GM12864 (cell line): ENCODE measurements at regions not wholly inside any gene's neighbourhood (a gene's known extent, or its start where the extent isn't known, plus 50 kb on each side); places are given as distances from the start of the nearest gene placed in this dataset.

Source experiments
- DNase-seq: peaks from one replicate; pipeline ENCODE4 v3.0.0-alpha.2; 2011; ENCODE audit warnings: low read depth
- H3K4me3 ChIP-seq: 2 replicates; pipeline ENCODE4 v1.5.1; 2011; ENCODE audit warnings: mild to moderate bottlenecking, low read depth, low read length, control low read depth
- CTCF ChIP-seq: IDR thresholded peaks from 2 replicates; pipeline ENCODE4 v1.5.1; 2011; ENCODE audit warnings: low read depth, mild to moderate bottlenecking, moderate library complexity, low read length, control low read depth, inconsistent platforms; ENCODE audit errors: missing control alignments

GRCh38 chr2:128599700-128600099, 281.0 kb upstream of the HS6ST1 start:
- H3K4me3 ChIP-seq: no peak overlapping the region
- no peak for TF ChIP-seq CTCF
- no peak for DNase-seq

DNA sequence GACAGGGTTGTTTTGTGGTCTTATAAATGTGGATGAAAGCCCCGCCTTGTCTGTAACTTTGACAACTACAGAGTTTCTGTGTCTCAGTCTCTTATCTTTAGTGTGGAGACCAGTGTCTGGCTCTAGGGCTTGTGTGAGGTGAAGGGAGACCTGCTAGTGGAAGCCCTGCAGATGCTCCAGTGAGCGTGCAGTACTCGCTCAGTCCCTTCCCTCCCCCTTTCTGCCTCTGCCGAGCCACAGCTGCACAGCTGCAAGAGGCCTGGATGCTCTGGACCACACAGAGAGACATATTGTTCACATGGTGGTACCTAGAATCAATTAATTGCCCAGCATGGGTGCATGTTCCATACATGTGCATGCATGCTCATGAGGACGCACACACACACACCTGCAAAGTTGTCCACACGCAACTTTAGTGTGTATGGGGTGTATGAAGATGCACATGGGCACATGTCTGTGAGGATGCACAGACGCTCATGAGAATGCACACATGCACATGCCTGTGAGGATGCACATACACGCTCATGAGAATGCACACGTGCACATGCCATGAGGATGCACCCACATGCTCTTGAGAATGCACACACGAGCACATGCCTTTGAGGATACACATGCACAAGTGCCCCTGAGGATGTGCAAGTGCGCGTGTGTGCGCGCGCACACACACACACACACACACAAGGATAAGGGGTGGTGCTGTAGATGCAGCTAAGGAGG, 282.1 kb upstream of the HS6ST1 start:
- no peak overlapping the region for H3K4me3 ChIP-seq
- TF ChIP-seq CTCF: no peak
- DNase-seq: no peak

GRCh38 chr2:128601298-128602037, 282.8 kb upstream of the HS6ST1 start:
- no peak for DNase-seq
- no peak for TF ChIP-seq CTCF

DNA sequence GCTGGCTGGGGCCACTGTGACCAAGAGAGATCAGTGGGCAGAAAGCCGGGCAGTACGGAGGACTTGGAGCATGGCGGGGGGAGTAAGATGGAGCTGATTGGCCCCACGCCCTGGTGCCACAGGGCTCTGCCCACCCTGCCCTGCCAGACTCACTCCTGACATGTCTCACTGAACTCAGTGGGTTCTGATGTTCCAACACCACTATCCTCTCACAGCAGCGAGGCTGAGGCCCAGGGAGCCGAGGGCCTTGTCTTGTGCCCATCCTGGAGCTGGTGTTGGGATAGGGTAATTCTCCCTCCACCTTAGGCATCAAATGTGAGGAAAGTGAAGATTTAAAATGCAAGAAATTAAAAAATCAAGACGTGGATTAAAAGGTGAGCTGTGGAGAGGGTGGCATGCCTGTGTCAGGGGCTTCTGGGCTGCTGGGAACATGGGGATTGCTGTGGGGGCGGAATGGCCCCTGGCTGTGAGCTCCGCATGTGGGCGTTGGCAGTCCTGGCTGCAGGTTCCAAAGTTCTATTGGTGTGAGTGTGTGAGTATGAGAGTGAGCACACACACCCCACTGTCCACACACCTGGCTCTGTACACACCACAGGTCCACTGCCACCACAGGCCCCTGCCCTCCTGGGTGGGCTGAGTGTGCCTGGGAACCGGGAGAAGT, 283.5 kb upstream of the HS6ST1 start:
- H3K4me3 ChIP-seq: no peak overlapping the region
- no peak for DNase-seq
- TF ChIP-seq CTCF: no peak

More at GRCh38 chr2:128601298-128602037, 282.8 kb upstream of the HS6ST1 start:
- H3K4me3 ChIP-seq: no peak overlapping the region

DNA sequence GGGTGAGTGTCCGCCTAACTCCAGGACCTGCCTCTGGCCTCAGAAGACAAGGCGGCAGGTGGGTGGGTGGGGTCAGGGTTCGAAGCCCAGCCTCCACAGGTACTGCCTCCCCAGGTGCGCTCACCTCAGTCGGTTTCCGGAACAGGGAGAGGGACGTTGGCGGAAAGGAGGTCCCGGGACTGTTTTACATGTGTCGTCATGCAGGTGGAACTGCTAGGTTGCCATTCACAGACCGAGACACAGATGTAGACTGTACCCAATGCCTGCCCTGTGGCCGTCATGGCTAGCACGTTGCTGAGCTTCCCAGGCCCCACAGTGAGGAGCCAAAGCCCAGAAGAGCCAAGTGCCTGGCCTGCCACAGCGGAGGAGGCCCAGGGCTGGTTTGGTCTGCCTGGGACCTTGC, 284.0 kb upstream of the HS6ST1 start:
- TF ChIP-seq CTCF: no peak
- no peak for DNase-seq
- no peak overlapping the region for H3K4me3 ChIP-seq

- DNase-seq: no peak
- H3K4me3 ChIP-seq: no peak overlapping the region
- TF ChIP-seq CTCF: no peak
Observed at GRCh38 chr2:128603411-128603924, 284.8 kb upstream of the HS6ST1 start.
